ENCODE measurements at regions not wholly inside any gene's neighbourhood (a gene's known extent, or its start where the extent isn't known, plus 50 kb on each side); places are given as distances from the start of the nearest gene placed in this dataset.

- intact Hi-C loops (cut with DNase I): no loop called here
Observed at GRCh38 chr6:156725712-156726111, 51.5 kb upstream of the ARID1B start.

DNA sequence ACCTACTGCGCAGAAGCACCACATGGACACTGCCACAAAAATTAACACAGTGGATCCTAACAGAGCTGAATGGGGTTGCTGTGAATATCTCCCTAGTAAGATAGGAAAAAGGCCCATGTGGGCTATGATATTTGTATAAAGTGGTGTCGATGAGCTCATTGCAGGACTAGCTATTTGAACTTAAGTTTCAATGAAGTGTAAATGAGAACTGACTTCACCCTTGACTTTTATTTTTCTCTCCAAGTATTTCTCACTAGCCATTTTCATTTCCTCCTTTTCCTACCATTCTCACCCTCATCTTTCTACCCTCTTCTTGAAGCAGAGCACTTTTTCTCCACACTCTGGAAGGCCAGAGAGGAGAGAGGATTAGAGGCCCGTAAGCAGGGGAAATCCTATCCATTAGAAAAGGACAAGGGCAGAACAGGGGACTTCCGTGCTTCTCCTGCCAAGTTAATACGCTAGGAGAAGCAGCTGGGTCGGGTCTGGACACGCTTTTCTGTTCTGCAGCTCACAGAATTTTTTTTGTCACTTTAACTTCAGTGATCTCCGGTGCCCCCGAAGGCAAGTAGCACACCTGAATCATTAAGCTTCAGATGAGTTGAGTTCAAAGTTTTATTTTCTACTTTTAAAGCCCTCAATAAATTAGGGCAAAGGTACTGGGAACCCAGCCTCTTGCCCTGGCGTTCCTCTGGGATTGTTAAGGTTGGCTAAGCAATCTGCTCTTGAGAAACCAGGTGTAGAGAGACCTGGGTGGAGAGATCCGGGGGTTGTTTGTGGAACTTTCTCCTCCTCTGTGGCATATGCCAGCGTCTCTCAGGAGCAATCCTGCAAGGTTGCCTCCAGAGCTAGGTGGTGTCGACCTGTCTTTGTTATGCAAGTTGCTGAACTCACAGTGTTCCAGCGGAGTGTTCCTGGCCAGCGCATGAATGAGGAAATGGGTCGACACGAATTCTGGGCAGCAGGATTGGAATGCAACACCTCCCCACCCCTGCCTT lies 56.2 kb upstream of the ARID1B start:
- peak; percentile 31 to 37 for ATAC-seq
- peaks cover 7% of the 10 kb centered on the region for H3K4me1 ChIP-seq (ENCODE audit: control insufficient read depth, insufficient read depth, low read length)
- H3K9me3 ChIP-seq (ENCODE audit: control insufficient read depth, low read length): no peaks in the 10 kb centered on the region
- 47% methylated on average over 17 of the region's 17 CpGs for WGBS
- intact Hi-C loops (cut with DNase I): no loop called here
- H3K27me3 ChIP-seq (ENCODE audit: control insufficient read depth, insufficient read depth): no peaks in the 10 kb centered on the region
- H3K27ac ChIP-seq (ENCODE audit: low read length): peak overlapping the region; percentile 94
- H3K4me3 ChIP-seq (ENCODE audit: low read length): no peak overlapping the region
- peak in 1 of 3 donors; percentile 58 for DNase-seq

More at GRCh38 chr6:156725712-156726111, 51.5 kb upstream of the ARID1B start:
- Histone ChIP-seq H3K27ac (ENCODE audit: low read length) (no peak overlapping the region), H3K4me1 (ENCODE audit: control insufficient read depth, insufficient read depth, low read length) (peaks cover 2% of the 10 kb centered on the region), H3K4me3 (ENCODE audit: low read length) (no peak overlapping the region), H3K9me3 (ENCODE audit: control insufficient read depth, low read length) (no peaks in the 10 kb centered on the region), H3K27me3 (ENCODE audit: control insufficient read depth, insufficient read depth) (no peaks in the 10 kb centered on the region)
- no peak for DNase-seq
- ATAC-seq: no peak

DNA sequence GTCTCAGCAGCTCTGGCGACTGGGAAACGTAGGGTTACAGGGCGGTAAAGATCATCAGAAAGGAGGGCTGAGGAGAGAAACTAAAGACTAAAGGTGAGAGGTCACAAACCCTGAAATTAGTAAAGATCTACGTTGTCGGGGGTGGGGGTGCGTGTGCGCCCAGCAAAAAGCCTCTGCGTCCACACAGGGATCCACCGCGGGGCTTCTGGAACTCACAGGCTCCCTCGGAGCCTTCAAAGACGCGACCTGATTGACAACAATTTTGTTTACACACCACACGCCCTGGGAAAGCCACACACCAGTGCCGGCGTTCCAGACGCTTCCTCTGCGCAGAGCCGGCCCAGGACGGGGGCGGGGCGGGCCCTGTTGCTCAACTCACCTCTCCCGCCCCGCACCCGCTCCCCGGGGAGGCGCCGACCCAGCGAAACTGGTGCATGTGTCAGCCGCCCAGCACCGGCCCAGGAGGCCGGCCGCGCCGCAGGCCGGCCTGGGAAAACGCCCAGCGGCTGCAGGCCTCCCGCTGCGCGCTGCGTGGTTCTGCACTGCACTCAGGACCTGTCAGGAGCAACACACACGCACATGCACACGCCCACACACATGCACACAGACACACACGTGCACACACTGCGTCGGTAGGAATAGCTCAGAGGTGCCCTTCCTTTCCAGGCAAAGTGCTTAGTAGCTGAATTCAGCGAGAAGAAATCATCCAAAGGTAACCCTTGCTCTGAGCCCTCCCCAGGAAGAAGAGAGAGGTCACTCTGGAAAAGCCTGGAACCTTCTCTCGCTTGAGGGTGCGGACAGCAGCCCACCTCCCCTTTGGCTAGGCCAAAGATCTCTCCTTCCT lies 57.2 kb upstream of the ARID1B start:
- ATAC-seq (peak; percentile 98 to 100), DNase-seq (peak; percentile 96 to 99 (median 98))
- peak overlapping the region; percentile 94 for H3K27ac ChIP-seq (ENCODE audit: low read length)
- intact Hi-C loops (cut with DNase I): no loop called here
- no peaks in the 10 kb centered on the region for H3K9me3 ChIP-seq (ENCODE audit: control insufficient read depth, low read length)
- peaks cover 7% of the 10 kb centered on the region for H3K4me1 ChIP-seq (ENCODE audit: control insufficient read depth, insufficient read depth, low read length)
- no peaks in the 10 kb centered on the region for H3K27me3 ChIP-seq (ENCODE audit: control insufficient read depth, insufficient read depth)
- 9% methylated on average over 50 of the region's 50 CpGs for WGBS
- peak overlapping the region; percentile 45 for H3K4me3 ChIP-seq (ENCODE audit: low read length)

DNA sequence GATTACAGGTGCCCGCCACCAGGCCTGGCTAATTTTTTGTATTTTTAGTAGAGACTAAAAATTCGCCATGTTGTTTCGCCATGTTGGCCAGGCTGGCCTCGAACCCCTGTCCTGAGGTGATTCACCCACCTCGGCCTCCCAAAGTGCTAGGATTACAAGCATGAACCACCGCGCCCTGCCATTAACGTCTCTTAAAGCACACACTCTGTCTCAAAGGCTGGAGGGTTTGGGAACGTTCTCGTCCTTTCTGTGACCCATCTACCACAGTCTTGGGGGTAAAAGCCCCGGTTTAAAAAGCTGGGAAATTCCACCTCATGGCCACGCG lies 57.8 kb upstream of the ARID1B start:
- intact Hi-C loops (cut with DNase I): no loop called here

DNA sequence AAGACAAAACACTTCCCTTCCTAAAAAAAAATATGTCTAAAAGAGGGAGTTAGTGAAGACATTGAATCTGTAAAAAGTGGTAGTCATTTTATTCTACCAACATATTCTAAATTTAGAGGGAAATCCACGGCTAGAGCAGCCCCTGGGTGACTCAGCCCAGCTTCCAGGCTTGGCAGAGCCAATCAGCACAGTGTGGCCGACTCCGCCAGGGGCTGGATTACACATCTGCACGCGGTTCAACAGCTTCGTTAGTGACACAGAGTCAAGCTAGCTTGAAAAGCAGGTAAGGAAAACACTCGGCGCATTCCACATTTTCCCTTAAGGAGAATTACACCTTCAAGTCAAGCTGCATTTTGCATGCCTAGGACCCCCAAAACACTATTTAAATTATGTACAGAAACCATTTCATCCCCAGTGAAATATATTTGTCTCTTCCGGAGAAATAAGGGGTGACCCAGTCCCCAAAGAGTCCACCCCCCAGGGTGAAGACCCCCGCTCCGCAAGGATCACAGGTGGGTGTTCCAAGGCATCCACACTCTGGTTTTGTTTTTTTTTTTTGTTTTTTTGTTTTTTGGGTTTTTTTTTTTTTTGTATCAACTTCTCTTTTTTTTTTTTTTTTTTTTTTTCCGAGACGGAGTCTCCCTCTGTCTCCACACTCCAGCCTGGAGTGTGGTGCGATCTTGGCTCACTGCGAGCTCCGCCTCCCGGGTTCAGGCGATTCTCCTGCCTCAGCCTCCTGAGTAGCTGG lies 58.4 kb upstream of the ARID1B start:
- ATAC-seq (no peak), DNase-seq (peak; percentile 43 to 65 (median 46))
- H3K9me3 ChIP-seq (ENCODE audit: control insufficient read depth, low read length): no peaks in the 10 kb centered on the region
- WGBS: 89% methylated on average over 18 of the region's 18 CpGs
- H3K4me1 ChIP-seq (ENCODE audit: control insufficient read depth, insufficient read depth, low read length): peaks cover 7% of the 10 kb centered on the region
- H3K27ac ChIP-seq (ENCODE audit: low read length): no peak overlapping the region
- intact Hi-C loops (cut with DNase I): no loop called here
- no peaks in the 10 kb centered on the region for H3K27me3 ChIP-seq (ENCODE audit: control insufficient read depth, insufficient read depth)
- H3K4me3 ChIP-seq (ENCODE audit: low read length): no peak overlapping the region

More for the DNA sequence above, 57.8 kb upstream of the ARID1B start:
- no peaks in the 10 kb centered on the region for H3K9me3 ChIP-seq (ENCODE audit: control insufficient read depth, low read length)
- no peaks in the 10 kb centered on the region for H3K27me3 ChIP-seq (ENCODE audit: control insufficient read depth, insufficient read depth)
- H3K4me1 ChIP-seq (ENCODE audit: control insufficient read depth, insufficient read depth, low read length): peaks cover 7% of the 10 kb centered on the region
- H3K27ac ChIP-seq (ENCODE audit: low read length): peak overlapping the region; percentile 94
- ATAC-seq (no peak), DNase-seq (peak in 1 of 3 donors; percentile 47)
- 69% methylated on average over 13 of the region's 13 CpGs for WGBS
- H3K4me3 ChIP-seq (ENCODE audit: low read length): peak overlapping the region; percentile 45

- peaks cover 7% of the 10 kb centered on the region for H3K4me1 ChIP-seq (ENCODE audit: control insufficient read depth, insufficient read depth, low read length)
- no peak overlapping the region for H3K27ac ChIP-seq (ENCODE audit: low read length)
- ATAC-seq (no peak), DNase-seq (no peak)
- intact Hi-C loops (cut with DNase I): no loop called here
- no peak overlapping the region for H3K4me3 ChIP-seq (ENCODE audit: low read length)
- H3K9me3 ChIP-seq (ENCODE audit: control insufficient read depth, low read length): no peaks in the 10 kb centered on the region
- 91% methylated on average over 5 of the region's 5 CpGs for WGBS
- H3K27me3 ChIP-seq (ENCODE audit: control insufficient read depth, insufficient read depth): no peaks in the 10 kb centered on the region
Observed at GRCh38 chr6:156717542-156717941, 59.6 kb upstream of the ARID1B start.

GRCh38 chr6:156715839-156716238 lies 61.3 kb upstream of the ARID1B start:
- peaks cover 5% of the 10 kb centered on the region for H3K4me1 ChIP-seq (ENCODE audit: control insufficient read depth, insufficient read depth, low read length)
- H3K9me3 ChIP-seq (ENCODE audit: control insufficient read depth, low read length): no peaks in the 10 kb centered on the region
- no peaks in the 10 kb centered on the region for H3K27me3 ChIP-seq (ENCODE audit: control insufficient read depth, insufficient read depth)
- no peak overlapping the region for H3K4me3 ChIP-seq (ENCODE audit: low read length)
- no peak for ATAC-seq
- DNase-seq: no peak
- intact Hi-C loops (cut with DNase I): no loop called here
- 88% methylated on average over 5 of the region's 5 CpGs for WGBS
- H3K27ac ChIP-seq (ENCODE audit: low read length): no peak overlapping the region

- Histone ChIP-seq H3K27ac (ENCODE audit: low read length) (no peak overlapping the region), H3K4me3 (ENCODE audit: low read length) (no peak overlapping the region), H3K9me3 (ENCODE audit: control insufficient read depth, low read length) (no peaks in the 10 kb centered on the region), H3K4me1 (ENCODE audit: control insufficient read depth, insufficient read depth, low read length) (no peaks in the 10 kb centered on the region), H3K27me3 (ENCODE audit: control insufficient read depth, insufficient read depth) (no peaks in the 10 kb centered on the region)
- DNase-seq (no peak), ATAC-seq (no peak)
- 82% methylated on average over 5 of the region's 5 CpGs for WGBS
- intact Hi-C loops (cut with DNase I): no loop called here
Observed at GRCh38 chr6:156713548-156713947, 63.6 kb upstream of the ARID1B start.

- Histone ChIP-seq H3K4me1 (ENCODE audit: control insufficient read depth, insufficient read depth, low read length) (no peaks in the 10 kb centered on the region), H3K9me3 (ENCODE audit: control insufficient read depth, low read length) (no peaks in the 10 kb centered on the region), H3K4me3 (ENCODE audit: low read length) (no peak overlapping the region), H3K27me3 (ENCODE audit: control insufficient read depth, insufficient read depth) (no peaks in the 10 kb centered on the region), H3K27ac (ENCODE audit: low read length) (no peak overlapping the region)
- DNase-seq (no peak), ATAC-seq (no peak)
- intact Hi-C loops (cut with DNase I): no loop called here
- 80% methylated on average over 4 of the region's 4 CpGs for WGBS
Observed at GRCh38 chr6:156710479-156710878, 66.7 kb upstream of the ARID1B start.

GRCh38 chr6:156707818-156708217 lies 69.4 kb upstream of the ARID1B start:
- DNase-seq: no peak

More at GRCh38 chr6:156707818-156708217, 69.4 kb upstream of the ARID1B start:
- H3K4me1 ChIP-seq (ENCODE audit: control insufficient read depth, insufficient read depth, low read length): no peaks in the 10 kb centered on the region
- WGBS: 80% methylated on average over 3 of the region's 3 CpGs
- no peak overlapping the region for H3K4me3 ChIP-seq (ENCODE audit: low read length)
- H3K27me3 ChIP-seq (ENCODE audit: control insufficient read depth, insufficient read depth): no peaks in the 10 kb centered on the region
- H3K9me3 ChIP-seq (ENCODE audit: control insufficient read depth, low read length): no peaks in the 10 kb centered on the region
- intact Hi-C loops (cut with DNase I): no loop called here
- no peak overlapping the region for H3K27ac ChIP-seq (ENCODE audit: low read length)
- ATAC-seq: no peak
